Upper lobe of left lung (tissue), 6 donors: ENCODE measurements at regions not wholly inside any gene's neighbourhood (a gene's known extent, or its start where the extent isn't known, plus 50 kb on each side); places are given as distances from the start of the nearest gene placed in this dataset.

Source experiments
- ATAC-seq, 2 donors: fragments of 200-7000 bp; cut with Tn5 transposase; one replicate each; pipeline ENCODE4 v1.9.1; 2022; ENCODE audit warnings: mild to moderate bottlenecking in 2 of 2, moderate library complexity in 2 of 2; ENCODE audit not compliant: low FRiP score in 2 of 2
- DNase-seq, 2 donors: peaks; one replicate each; pipeline ENCODE4 v3.0.0-alpha.2; 2019 to 2020
- H3K27ac ChIP-seq, 4 donors: fragments of 200-600 bp; sonication (generic); one replicate each; pipeline ENCODE4 v1.5.1; 2016 to 2019
- H3K27me3 ChIP-seq, 4 donors: fragments of 200-600 bp; sonication (generic); one replicate each; pipeline ENCODE4 v1.5.1; 2017 to 2019
- H3K36me3 ChIP-seq, 4 donors: fragments of 200-600 bp; sonication (generic); one replicate each; pipeline ENCODE4 v1.5.1; 2016 to 2019
- H3K4me1 ChIP-seq, 4 donors: fragments of 200-600 bp; sonication (generic); one replicate each; pipeline ENCODE4 v1.5.1; 2018 to 2019
- H3K4me3 ChIP-seq, 4 donors: fragments of 200-600 bp; sonication (generic); one replicate each; pipeline ENCODE4 v1.5.1; 2017 to 2019; ENCODE audit warnings: mild to moderate bottlenecking in 2 of 4, moderate library complexity in 1 of 4
- H3K9me3 ChIP-seq, 4 donors: fragments of 200-600 bp; sonication (generic); one replicate each; pipeline ENCODE4 v1.5.1; 2018 to 2019
- EP300 ChIP-seq, 4 donors: sonication (generic); formaldehyde crosslinking; IDR thresholded peaks; one replicate each; pipeline ENCODE4 v1.5.1; 2017; ENCODE audit warnings: antibody characterized with exemption in 4 of 4, control low read depth in 2 of 4
- POLR2A ChIP-seq, 4 donors: fragments of 450-650 bp; IDR thresholded peaks; one replicate each; pipeline ENCODE4 v1.5.1; 2016 to 2017; ENCODE audit warnings: antibody characterized with exemption in 4 of 4, mild to moderate bottlenecking in 2 of 4
- POLR2AphosphoS5 ChIP-seq, 2 donors: sonication (generic); formaldehyde crosslinking; IDR thresholded peaks; one replicate each; pipeline ENCODE4 v1.5.1; 2017; ENCODE audit warnings: antibody characterized with exemption in 2 of 2
- WGBS, 2 donors: methylation state at CpG; one replicate each; pipeline ENCODE4 v1.1.5; 2017 to 2018; 5-methylcytosine and 5-hydroxymethylcytosine counted together
- TF ChIP-seq, protein P1 (sequence below), 6 experiments: fragments of 450-650 bp in 4 of 6; fragments of 200-600 bp in 2 of 6; sonication (generic) in 2 of 6; IDR thresholded peaks; one replicate each; pipeline ENCODE4 v1.5.1; 2016 to 2019; ENCODE audit warnings: antibody characterized with exemption in 6 of 6
- donor health status: DM: no; HTN: no; CAD: no; lungs with moderate emphysema.
- donor health status: DM: no; HTN: yes; CAD: no; lungs with severe emphysema.

- WGBS, 2 donors: 84 to 93% methylated on average over 2 of the region's 2 CpGs
- DNase-seq: no peak
- TF ChIP-seq POLR2AphosphoS5 (IDR thresholded peaks at IDR 0.05) (no peak), EP300 (IDR thresholded peaks at IDR 0.05) (no peak), POLR2A (IDR thresholded peaks at IDR 0.05) (no peak)
- TF ChIP-seq, protein P1, sequence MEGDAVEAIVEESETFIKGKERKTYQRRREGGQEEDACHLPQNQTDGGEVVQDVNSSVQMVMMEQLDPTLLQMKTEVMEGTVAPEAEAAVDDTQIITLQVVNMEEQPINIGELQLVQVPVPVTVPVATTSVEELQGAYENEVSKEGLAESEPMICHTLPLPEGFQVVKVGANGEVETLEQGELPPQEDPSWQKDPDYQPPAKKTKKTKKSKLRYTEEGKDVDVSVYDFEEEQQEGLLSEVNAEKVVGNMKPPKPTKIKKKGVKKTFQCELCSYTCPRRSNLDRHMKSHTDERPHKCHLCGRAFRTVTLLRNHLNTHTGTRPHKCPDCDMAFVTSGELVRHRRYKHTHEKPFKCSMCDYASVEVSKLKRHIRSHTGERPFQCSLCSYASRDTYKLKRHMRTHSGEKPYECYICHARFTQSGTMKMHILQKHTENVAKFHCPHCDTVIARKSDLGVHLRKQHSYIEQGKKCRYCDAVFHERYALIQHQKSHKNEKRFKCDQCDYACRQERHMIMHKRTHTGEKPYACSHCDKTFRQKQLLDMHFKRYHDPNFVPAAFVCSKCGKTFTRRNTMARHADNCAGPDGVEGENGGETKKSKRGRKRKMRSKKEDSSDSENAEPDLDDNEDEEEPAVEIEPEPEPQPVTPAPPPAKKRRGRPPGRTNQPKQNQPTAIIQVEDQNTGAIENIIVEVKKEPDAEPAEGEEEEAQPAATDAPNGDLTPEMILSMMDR (IDR thresholded peaks at IDR 0.05): no peak
- no peak for ATAC-seq
- Histone ChIP-seq H3K4me3 (no peak overlapping the region), H3K9me3 (no peaks in the 10 kb centered on the region), H3K4me1 (no peaks in the 10 kb centered on the region), H3K27me3 (no peaks in the 10 kb centered on the region), H3K27ac (no peak overlapping the region), H3K36me3 (no peaks in the 10 kb centered on the region)
These were observed 670.4 kb downstream of the ZPLD1 start for GRCh38 chr3:103105206-103105605.

- DNase-seq (no peak), ATAC-seq (no peak)
- H3K36me3 ChIP-seq: no peaks in the 10 kb centered on the region
- TF ChIP-seq POLR2A (IDR thresholded peaks at IDR 0.05) (no peak), POLR2AphosphoS5 (IDR thresholded peaks at IDR 0.05) (no peak), EP300 (IDR thresholded peaks at IDR 0.05) (no peak)
- TF ChIP-seq, protein P1 (IDR thresholded peaks at IDR 0.05): no peak
- H3K4me3 ChIP-seq: no peak overlapping the region
- no peaks in the 10 kb centered on the region for H3K9me3 ChIP-seq
- no peaks in the 10 kb centered on the region for H3K27me3 ChIP-seq
- no peaks in the 10 kb centered on the region for H3K4me1 ChIP-seq
- H3K27ac ChIP-seq: no peak overlapping the region
These were observed 677.5 kb downstream of the ZPLD1 start for GRCh38 chr3:103112273-103112672.

- no peak overlapping the region for H3K27ac ChIP-seq
- DNase-seq (no peak), ATAC-seq (no peak)
- no peaks in the 10 kb centered on the region for H3K36me3 ChIP-seq
- H3K4me1 ChIP-seq: no peaks in the 10 kb centered on the region
- no peaks in the 10 kb centered on the region for H3K27me3 ChIP-seq
- no peak for TF ChIP-seq POLR2A (IDR thresholded peaks at IDR 0.05)
- no peak for TF ChIP-seq POLR2AphosphoS5 (IDR thresholded peaks at IDR 0.05)
- TF ChIP-seq, protein P1 (IDR thresholded peaks at IDR 0.05): no peak
- TF ChIP-seq EP300 (IDR thresholded peaks at IDR 0.05): no peak
- H3K4me3 ChIP-seq: no peak overlapping the region
- H3K9me3 ChIP-seq: no peaks in the 10 kb centered on the region
- WGBS, 2 donors: 80 to 90% methylated on average over 1 of the region's 1 CpG
These were observed 691.3 kb downstream of the ZPLD1 start for GRCh38 chr3:103126115-103126514.

DNA sequence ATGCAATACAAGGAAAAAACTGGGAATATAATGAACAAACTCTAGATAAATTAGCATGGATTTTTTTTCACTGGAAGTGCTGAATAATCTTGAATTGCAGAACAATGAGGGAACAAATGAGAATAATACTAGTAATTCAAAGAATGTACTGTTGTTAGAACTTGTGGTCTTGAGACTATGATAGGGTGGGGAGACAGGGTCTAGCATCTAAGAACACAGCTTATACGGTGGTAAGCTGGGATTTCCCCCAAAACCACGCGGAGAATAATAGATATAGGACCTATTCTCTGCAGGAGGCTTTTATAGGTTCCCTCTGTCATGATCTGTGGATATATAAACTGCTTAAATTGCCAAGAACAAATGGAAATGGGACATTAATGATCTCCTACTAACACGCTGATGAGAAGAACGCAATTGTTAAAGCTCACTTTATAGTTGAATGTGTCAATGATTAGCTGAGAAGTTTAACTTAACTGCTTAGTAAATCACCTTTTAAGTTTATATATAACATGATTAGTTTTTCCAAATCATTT is 692.3 kb downstream of the ZPLD1 start:
- Histone ChIP-seq H3K9me3 (no peaks in the 10 kb centered on the region), H3K4me1 (no peaks in the 10 kb centered on the region), H3K27me3 (no peaks in the 10 kb centered on the region), H3K36me3 (no peaks in the 10 kb centered on the region), H3K4me3 (no peak overlapping the region), H3K27ac (no peak overlapping the region)
- TF ChIP-seq EP300 (IDR thresholded peaks at IDR 0.05) (no peak), POLR2AphosphoS5 (IDR thresholded peaks at IDR 0.05) (no peak)
- WGBS, 2 donors: 64 to 70% methylated on average over 5 of the region's 5 CpGs
- ATAC-seq: no peak
- DNase-seq: no peak

DNA sequence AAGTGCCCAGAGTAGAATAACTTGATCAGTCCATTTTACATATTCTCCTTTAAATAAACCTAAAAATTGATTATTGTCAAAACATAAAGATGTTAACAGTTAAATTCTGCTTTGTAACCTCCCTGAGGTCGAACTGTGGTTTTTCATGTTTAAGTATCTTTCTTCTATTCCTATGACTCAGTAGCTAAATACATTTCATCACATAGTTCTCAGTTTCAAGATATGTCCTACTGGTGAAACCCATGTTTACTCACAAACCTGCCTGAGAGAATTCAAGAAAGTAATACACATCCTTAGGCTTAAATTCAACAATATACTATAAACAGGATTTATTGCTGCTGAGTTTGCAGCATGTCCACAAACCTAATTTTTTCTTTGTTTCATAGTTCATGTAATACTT is 692.9 kb downstream of the ZPLD1 start:
- 46 to 49% methylated on average over 1 of the region's 1 CpG for WGBS, 2 donors
- DNase-seq (no peak), ATAC-seq (no peak)
- Histone ChIP-seq H3K4me1 (no peaks in the 10 kb centered on the region), H3K27ac (no peak overlapping the region), H3K4me3 (no peak overlapping the region), H3K9me3 (no peaks in the 10 kb centered on the region), H3K36me3 (no peaks in the 10 kb centered on the region), H3K27me3 (no peaks in the 10 kb centered on the region)
- TF ChIP-seq EP300 (IDR thresholded peaks at IDR 0.05) (no peak), POLR2A (IDR thresholded peaks at IDR 0.05) (no peak), POLR2AphosphoS5 (IDR thresholded peaks at IDR 0.05) (no peak)
- TF ChIP-seq, protein P1 (IDR thresholded peaks at IDR 0.05): no peak
